ENCODE measurements at regions not wholly inside any gene's neighbourhood (a gene's known extent, or its start where the extent isn't known, plus 50 kb on each side); places are given as distances from the start of the nearest gene placed in this dataset.
A peak's percentile ranks its signal among the peaks of the same experiment; 100 is the strongest.
"Not testable (repeated sequence)": the region's sequence is repeated elsewhere in the genome, so short reads cannot be mapped to it uniquely, and the experiment has no call there.

GRCh38 chr1:14142397-14143100, 442.6 kb downstream of the PRDM2 start:
- no peak for FAIRE-seq

DNA sequence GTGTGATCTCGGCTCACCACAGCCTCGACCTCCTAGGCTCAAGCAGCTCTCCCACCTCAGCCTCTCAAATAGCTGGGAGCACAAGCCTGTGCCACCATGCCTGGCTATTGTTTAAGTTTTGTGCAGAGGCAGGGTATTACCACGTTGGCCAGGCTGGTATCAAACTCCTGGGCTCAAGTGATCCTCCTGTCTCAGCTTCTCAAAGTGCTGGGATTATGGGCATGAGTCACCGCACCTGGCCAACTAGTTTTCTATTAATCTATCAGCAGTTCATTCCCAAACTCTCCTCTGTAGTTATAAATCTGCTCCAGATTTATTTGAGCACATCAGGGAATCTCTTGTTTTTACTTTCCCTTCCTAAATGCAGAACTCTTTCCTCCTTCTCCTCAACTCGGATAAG, 443.8 kb downstream of the PRDM2 start:
- no peak for FAIRE-seq

- FAIRE-seq: peak; percentile 95
Observed at GRCh38 chr1:14148526-14148925, 448.5 kb downstream of the PRDM2 start.

DNA sequence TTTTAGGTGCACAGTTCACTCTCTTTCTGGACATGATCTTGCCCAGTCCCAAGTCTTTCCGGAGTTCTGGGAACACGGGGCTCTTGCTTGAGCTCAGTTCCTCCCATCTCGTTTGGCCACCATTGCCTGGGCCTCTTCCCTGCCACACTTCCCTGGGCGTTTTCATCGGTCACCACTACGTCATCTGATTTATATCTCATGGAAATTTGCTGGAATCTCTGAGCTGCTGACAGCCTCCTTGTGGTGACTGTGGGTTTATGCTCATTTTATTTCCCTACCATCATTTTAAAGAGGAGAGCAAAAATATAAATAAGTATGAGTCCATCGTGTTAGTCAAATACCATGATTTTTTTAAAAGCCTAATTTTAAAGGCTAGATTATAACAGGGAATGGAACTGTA, 449.1 kb upstream of the KAZN start:
- no peak for FAIRE-seq

GRCh38 chr1:14156543-14156942, 441.9 kb upstream of the KAZN start:
- FAIRE-seq: no peak

DNA sequence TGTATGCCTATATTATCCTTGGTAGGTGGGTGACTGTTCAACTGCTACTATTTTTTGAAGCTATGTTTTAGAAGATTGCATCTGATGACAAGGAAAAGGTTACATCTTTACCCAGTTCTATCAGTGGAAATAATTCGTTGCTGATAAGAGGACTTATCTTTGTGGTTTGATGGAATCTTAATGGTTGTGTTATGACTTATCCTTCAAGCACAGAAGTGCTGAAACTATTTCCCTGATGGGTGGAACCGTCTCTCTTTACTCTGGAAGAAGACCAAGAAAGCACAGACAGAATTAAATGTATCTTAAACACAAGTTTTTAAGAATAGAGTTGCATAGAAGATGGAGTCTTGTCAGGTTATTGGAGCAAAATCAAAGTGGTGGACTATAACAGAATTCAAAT, 437.7 kb upstream of the KAZN start:
- no peak for FAIRE-seq

GRCh38 chr1:14163246-14163645, 435.2 kb upstream of the KAZN start:
- FAIRE-seq: no peak

GRCh38 chr1:14165371-14165801, 433.1 kb upstream of the KAZN start:
- FAIRE-seq: no peak

DNA sequence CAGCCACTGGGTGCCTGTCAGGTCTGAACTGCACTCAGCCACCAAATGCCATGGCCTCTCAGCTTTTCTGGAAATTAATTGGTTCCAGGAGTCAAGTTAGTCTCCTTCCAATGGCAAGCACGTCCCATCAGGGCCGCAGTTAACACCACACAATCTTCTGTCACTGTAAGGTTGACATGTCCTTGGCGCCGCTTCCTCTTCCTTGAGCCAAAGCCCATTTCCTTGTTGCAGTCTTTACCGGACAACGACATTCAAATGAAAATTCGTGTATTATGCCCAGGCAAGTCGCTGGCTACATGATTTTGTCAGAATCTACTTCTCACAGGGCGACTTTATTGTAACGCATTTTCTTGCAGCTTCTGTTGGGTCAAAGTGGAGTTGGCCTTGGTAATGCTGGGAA, 430.6 kb upstream of the KAZN start:
- no peak for FAIRE-seq

DNA sequence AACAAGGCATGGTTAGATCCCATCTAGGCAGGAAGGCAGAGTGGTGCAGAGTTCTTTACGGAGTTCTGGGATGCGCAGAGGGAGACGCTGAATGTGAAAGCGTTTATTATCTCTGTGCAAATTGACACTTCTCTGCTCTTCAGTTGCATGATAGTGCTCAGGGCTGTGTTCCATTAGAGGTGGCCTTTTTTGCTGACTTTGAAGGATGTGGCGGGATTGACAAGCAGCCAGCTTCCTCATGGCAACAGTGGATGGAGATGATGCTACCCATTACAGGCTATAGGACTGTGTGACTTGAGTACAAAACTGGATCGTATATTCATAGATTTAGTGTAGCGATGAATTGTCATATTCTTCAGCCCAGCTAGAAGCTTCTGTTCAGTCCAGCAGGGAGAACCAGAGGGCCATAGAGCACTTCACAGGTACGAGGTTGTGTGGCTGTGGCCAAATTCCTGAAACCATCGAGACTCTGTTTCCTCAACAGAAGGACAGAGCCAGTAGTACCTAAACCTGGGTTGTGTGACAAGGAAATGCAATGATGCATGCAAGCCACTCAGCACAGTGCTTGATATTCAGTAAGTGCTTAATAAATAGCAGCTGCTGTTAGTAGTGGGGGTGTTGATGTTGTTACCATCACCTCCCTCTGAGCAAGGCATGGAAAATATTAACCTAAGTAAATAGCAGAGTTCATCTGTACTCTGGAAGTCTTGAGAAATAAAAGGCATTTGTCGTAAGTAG, 430.0 kb upstream of the KAZN start:
- FAIRE-seq: no peak

- FAIRE-seq: no peak
Observed at GRCh38 chr1:14173598-14173997, 424.9 kb upstream of the KAZN start.

- not testable (repeated sequence) for FAIRE-seq
Observed at GRCh38 chr1:14177866-14178265, 420.6 kb upstream of the KAZN start.

DNA sequence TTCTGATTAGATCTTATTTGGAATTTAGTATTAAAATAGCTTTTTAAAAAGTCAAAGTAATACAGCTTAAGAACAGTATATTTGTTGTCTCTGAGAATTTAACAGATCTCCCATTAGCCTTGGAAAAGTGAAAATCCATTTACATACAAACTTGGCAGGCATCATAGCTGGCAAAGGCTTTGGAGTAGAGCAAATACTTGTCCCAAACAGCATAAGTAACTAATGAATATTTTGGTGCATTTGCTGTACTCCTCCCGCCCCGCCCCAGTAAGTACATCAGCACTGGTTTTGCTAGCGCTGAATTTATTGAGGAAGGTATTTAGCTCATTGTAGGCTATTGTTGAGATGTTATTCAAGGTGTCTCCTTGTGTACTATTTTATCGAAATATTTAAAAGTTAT, 417.7 kb upstream of the KAZN start:
- FAIRE-seq: no peak

DNA sequence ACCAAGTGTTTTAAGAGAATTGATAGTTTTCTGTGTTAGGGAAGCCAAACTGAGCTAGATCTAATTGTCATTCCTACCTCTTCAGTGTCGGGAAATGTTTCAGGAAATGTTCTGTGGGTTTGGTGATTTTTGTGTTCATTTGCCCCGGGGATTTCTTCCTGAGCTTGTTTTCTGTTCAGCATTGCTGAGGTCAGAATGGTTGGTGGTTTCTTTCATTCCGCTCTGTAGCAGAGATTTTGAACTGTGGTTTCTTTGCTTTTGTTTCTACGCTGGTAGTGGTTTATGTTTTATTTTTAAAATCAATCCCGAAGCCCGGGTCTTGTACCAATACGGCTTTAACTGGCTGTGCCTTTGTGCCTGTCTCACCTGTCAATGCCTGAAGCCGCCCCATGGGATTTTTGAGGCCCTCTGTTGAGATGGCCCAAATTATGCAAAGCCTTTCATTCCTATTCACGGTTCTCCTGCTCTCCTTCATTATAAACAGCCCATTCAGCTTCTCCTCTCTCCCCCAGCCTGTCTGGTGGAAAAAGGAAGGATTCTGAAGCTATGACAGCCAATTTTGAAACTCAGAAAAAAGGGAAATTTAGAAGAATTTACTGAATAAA, 417.2 kb upstream of the KAZN start:
- no peak for FAIRE-seq

DNA sequence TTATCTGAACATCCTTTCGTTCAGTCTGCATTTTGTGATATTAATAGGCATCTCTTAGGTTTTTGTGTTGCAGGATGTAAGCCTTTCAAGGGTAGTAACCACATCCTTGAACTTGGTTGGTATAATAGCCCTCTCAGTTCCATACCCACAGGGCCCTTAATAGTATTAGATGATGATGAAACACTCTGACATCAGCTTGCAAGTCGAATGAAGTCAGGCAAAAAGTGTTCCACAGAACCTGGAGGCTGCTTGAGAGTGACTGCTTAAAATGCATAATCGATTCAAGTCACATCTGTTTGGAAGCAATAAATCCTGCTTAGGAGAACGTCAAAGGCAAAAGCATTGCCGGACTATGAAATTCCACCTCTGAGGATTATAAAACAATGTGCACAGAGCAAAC, 415.6 kb upstream of the KAZN start:
- no peak for FAIRE-seq

DNA sequence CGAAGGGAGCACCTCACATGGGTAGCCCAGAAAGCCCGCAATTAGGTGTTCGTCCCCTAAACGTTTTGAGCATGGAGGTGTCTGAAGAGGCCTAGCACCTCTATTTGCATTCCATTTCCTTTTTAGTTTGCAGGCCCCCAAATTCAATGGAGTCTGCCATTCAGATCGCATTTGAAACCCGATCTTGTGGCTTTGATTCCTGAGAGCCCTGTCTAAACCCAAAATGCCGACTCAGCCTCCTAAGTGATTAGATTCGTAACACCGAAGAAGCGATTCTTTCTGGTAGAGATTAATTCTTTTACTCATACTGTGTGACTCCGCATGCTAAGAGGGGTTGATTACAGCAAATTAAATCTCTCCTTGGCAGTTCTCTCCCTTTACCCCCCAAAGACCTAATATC, 415.2 kb upstream of the KAZN start:
- FAIRE-seq: no peak

GRCh38 chr1:14184454-14184853, 414.0 kb upstream of the KAZN start:
- FAIRE-seq: no peak

DNA sequence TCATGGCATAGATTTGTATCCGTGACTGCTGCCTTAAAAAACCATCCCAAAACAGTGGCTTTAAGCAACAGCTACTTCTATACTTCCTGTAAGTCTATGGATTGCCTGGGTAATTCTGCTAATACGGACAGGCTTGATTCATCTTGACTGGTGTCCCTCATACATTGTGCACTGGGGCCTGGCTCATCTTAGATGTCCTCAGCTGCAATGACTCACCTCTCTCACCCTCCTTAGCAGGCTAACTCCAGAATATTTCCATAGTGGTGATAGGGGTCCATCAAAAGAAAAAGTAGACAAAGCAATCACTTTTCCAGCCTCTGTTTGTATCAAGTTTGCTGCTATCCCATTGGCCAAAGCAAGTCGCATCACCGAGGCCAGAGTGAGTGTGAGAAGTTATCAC, 409.1 kb upstream of the KAZN start:
- no peak for FAIRE-seq

DNA sequence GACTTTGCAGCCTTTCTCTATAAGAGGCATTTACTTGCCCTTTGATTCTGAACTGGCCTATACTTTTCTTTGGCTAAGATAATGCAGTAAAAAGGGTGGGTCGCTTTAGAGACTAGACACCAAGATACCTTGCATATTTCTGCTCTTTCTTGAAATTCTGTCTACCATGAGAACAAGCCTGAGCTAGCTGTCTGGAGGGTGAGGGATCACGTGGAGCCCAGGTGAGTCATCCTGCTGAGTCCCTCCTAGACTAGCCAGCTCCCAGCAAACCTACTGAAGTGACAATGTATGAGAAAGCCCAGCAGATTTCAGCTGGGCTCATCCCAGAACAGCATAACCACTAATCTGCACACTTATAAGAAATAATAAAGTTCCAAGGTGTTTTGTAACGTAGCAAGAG, 408.0 kb upstream of the KAZN start:
- FAIRE-seq: no peak

DNA sequence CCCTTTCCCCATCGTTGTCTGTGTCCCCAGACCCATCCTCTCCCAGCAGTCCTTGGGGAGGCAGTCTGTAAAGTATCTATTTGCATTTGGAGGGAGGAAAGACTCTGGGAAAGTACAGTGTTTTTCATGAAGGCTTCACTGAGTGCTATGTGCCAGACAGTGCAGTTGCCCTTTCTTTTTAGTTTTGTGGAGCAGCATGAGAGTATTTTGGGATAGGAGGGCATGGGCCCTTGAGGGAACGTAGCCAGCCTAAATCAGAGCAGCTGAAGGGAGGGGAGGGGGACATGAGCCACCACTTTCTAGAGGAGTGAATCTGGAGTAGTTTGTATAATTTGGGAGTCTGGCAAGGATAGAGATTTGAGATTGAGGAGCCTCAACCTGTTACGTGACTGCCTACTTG, 404.0 kb upstream of the KAZN start:
- FAIRE-seq: no peak

GRCh38 chr1:14205066-14205465, 393.4 kb upstream of the KAZN start:
- no peak for FAIRE-seq

DNA sequence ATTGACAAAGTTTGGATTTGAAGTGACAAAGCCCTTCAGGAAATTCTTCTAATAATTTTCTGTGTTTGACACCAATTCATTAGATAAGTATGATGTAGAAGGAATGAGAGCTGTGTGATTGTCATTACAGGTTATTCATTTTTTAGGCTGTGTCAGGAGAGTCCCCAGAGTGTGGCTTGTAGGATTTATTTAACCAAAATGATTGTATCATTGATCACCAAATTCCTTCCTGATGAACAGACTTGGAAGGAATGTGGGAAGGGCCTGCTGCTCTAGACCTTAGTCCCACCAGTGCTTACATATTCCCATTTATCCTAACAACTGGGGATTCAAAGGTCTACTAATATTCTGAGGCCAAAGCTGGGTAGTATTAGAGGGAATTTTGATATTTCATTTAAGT, 383.3 kb upstream of the KAZN start:
- FAIRE-seq: no peak

GRCh38 chr1:14217384-14217783, 381.1 kb upstream of the KAZN start:
- no peak for FAIRE-seq

GRCh38 chr1:14220324-14220723, 378.2 kb upstream of the KAZN start:
- FAIRE-seq: no peak

All from endometrium (tissue), 2 donors.